ENCODE measurements at regions not wholly inside any gene's neighbourhood (a gene's known extent, or its start where the extent isn't known, plus 50 kb on each side); places are given as distances from the start of the nearest gene placed in this dataset.

DNA sequence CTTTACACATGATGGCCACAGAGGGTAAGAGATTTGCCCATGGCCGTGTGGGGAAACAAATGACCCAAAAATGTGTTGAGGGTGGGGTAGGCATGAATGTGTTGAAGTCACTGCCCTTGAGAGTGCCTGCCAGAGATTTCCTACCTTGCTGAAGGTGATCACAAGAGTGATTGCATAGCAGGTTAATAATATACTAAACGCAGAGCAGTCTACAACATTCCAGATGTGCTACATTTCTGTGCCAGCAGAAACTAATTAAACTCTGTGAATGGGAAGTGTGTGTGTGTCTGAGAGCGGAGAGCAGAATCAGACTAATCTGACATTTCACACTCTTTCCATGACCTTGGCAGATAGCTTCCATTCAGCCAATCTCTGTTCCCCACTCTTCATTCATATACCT, 93.3 kb upstream of the CD53 start:
- H3K4me1 ChIP-seq (ENCODE audit: control insufficient read depth, insufficient read depth, low read length) = no peaks in the 10 kb centered on the region
- POLR2A ChIA-PET = no interaction called here

DNA sequence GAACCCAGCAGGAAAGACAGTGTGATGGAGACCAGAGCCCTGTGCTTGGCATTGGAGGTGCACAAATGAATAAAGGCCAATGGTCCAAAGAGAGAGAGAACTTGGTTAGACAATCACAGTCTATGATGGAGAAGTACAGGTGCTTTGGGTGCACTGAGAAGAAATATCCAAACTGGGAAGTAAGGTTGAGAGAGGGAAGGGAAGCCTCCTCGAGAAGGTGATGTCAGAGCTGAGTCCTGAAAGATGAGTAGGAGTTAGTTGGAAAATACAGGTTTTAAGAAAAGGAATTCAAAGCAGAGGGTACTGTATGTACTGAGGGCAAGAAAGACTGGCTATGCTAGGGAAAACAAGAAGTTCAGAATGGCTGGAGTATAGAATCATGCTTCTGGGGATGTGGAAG, 94.1 kb upstream of the CD53 start:
- H3K27ac ChIP-seq (ENCODE audit: extremely low read depth, low read depth, low read length) = no peak overlapping the region
- no peaks in the 10 kb centered on the region for H3K9me3 ChIP-seq (ENCODE audit: control insufficient read depth, insufficient read depth, low read depth, low read length)
- H3K4me3 ChIP-seq (ENCODE audit: low read depth, low read length) = no peak overlapping the region
- no peaks in the 10 kb centered on the region for H3K36me3 ChIP-seq (ENCODE audit: control insufficient read depth in 2 of 2, insufficient read depth in 1 of 2, low read length in 2 of 2)
- ChIA-PET POLR2A (no interaction called here), CTCF (interaction anchor here (0.6 to 7.3 kb wide), 7 partner anchors 13 to 284 kb away, joined by 3 to 65 read pairs (median 5); no protein-coding TSS in a partner anchor)
- TF ChIP-seq, protein P1, sequence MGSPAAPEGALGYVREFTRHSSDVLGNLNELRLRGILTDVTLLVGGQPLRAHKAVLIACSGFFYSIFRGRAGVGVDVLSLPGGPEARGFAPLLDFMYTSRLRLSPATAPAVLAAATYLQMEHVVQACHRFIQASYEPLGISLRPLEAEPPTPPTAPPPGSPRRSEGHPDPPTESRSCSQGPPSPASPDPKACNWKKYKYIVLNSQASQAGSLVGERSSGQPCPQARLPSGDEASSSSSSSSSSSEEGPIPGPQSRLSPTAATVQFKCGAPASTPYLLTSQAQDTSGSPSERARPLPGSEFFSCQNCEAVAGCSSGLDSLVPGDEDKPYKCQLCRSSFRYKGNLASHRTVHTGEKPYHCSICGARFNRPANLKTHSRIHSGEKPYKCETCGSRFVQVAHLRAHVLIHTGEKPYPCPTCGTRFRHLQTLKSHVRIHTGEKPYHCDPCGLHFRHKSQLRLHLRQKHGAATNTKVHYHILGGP (tag by site-specific recombination; IDR thresholded peaks at IDR 0.05) = no peak
- no peak for TF ChIP-seq ZNF133 (tag by site-specific recombination; IDR thresholded peaks at IDR 0.05)
- TF ChIP-seq, protein P2, sequence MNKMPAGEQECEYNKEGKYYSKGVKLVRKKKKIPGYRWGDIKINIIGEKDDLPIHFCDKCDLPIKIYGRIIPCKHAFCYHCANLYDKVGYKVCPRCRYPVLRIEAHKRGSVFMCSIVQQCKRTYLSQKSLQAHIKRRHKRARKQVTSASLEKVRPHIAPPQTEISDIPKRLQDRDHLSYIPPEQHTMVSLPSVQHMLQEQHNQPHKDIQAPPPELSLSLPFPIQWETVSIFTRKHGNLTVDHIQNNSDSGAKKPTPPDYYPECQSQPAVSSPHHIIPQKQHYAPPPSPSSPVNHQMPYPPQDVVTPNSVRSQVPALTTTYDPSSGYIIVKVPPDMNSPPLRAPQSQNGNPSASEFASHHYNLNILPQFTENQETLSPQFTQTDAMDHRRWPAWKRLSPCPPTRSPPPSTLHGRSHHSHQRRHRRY (tag by site-specific recombination; IDR thresholded peaks at IDR 0.05) = no peak
- no peak for TF ChIP-seq KLF7 (tag by site-specific recombination; IDR thresholded peaks at IDR 0.05; ENCODE audit: borderline replicate concordance)
- no peak for TF ChIP-seq ZNF211 (tag by site-specific recombination; IDR thresholded peaks at IDR 0.05; ENCODE audit: low read depth)
- no peak for TF ChIP-seq ZNF664 (tag by site-specific recombination; IDR thresholded peaks at IDR 0.05)
- no peak for TF ChIP-seq ZNF571 (tag by site-specific recombination; IDR thresholded peaks at IDR 0.05)
- TF ChIP-seq SETDB1 (IDR thresholded peaks at IDR 0.05; ENCODE audit: insufficient read length, low read length) = no peak
- TF ChIP-seq HOXC10 (CRISPR knock-in tag; IDR thresholded peaks at IDR 0.05) = no peak
- TF ChIP-seq ZNF157 (tag by site-specific recombination; IDR thresholded peaks at IDR 0.05) = no peak
- TF ChIP-seq GFI1B (tag by site-specific recombination; IDR thresholded peaks at IDR 0.05) = no peak
- TF ChIP-seq ZNF776 (tag by site-specific recombination; IDR thresholded peaks at IDR 0.05; ENCODE audit: borderline replicate concordance) = no peak
- TF ChIP-seq ZNF155 (tag by site-specific recombination; IDR thresholded peaks at IDR 0.05) = no peak
- no peak for TF ChIP-seq ZNF16 (tag by site-specific recombination; IDR thresholded peaks at IDR 0.05; ENCODE audit: low read depth)
- no peak for TF ChIP-seq OSR2 (tag by site-specific recombination; IDR thresholded peaks at IDR 0.05)
- no peak for TF ChIP-seq ZBTB7A (tag by site-specific recombination; IDR thresholded peaks at IDR 0.05; ENCODE audit: low read depth)
- H3K4me1 ChIP-seq (ENCODE audit: control insufficient read depth, insufficient read depth, low read length) = no peaks in the 10 kb centered on the region

More for the DNA sequence above, 93.3 kb upstream of the CD53 start:
- Histone ChIP-seq H3K27ac (ENCODE audit: extremely low read depth, low read depth, low read length) (no peak overlapping the region), H3K36me3 (ENCODE audit: control insufficient read depth in 2 of 2, insufficient read depth in 1 of 2, low read length in 2 of 2) (no peaks in the 10 kb centered on the region), H3K9me3 (ENCODE audit: control insufficient read depth, insufficient read depth, low read depth, low read length) (no peaks in the 10 kb centered on the region), H3K4me3 (ENCODE audit: low read depth, low read length) (no peak overlapping the region)
- TF ChIP-seq BCL11A (tag by site-specific recombination; IDR thresholded peaks at IDR 0.05; ENCODE audit: low read depth) = no peak
- CTCF ChIA-PET = interaction anchor here (0.8 to 8.4 kb wide), 15 partner anchors 14 to 573 kb away, joined by 3 to 159 read pairs (median 5); no protein-coding TSS in a partner anchor

DNA sequence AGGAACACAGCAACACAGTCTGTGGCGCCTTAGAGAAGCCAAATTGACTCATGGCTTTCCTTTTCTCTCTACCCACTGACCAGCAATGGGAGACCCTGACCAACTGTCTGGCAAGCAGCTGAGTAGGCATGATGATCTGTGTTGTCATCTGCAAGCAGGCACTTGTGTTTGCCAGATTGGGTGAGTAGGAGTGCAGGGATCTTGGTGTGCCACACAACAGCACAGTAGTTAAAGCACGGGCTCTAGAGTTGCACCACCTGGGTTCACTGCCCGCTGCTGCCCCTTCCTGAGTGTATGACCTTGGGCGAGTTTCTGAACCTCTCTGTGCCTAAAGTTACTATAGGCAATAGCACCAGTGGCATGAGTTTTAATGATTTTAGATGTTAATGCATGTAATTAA, 95.7 kb upstream of the CD53 start:
- Histone ChIP-seq H3K4me3 (ENCODE audit: low read depth, low read length) (no peak overlapping the region), H3K4me1 (ENCODE audit: control insufficient read depth, insufficient read depth, low read length) (no peaks in the 10 kb centered on the region), H3K27ac (ENCODE audit: extremely low read depth, low read depth, low read length) (no peak overlapping the region), H3K9me3 (ENCODE audit: control insufficient read depth, insufficient read depth, low read depth, low read length) (no peaks in the 10 kb centered on the region), H3K36me3 (ENCODE audit: control insufficient read depth in 2 of 2, insufficient read depth in 1 of 2, low read length in 2 of 2) (no peaks in the 10 kb centered on the region)
- no peak for TF ChIP-seq ZNF623 (tag by site-specific recombination; IDR thresholded peaks at IDR 0.05)
- no peak for TF ChIP-seq ZBTB1 (tag by site-specific recombination; IDR thresholded peaks at IDR 0.05)
- TF ChIP-seq WT1 (tag by site-specific recombination; IDR thresholded peaks at IDR 0.05) = no peak
- no peak for TF ChIP-seq ZNF629 (tag by site-specific recombination; IDR thresholded peaks at IDR 0.05)
- TF ChIP-seq ZNF302 (tag by site-specific recombination; IDR thresholded peaks at IDR 0.05; ENCODE audit: low read depth) = no peak
- TF ChIP-seq ZBTB8A (tag by site-specific recombination; IDR thresholded peaks at IDR 0.05) = no peak
- TF ChIP-seq ZNF26 (tag by site-specific recombination; IDR thresholded peaks at IDR 0.05) = no peak
- no peak for TF ChIP-seq ZNF654 (tag by site-specific recombination; IDR thresholded peaks at IDR 0.05; ENCODE audit: low read depth)
- no peak for TF ChIP-seq ZNF324 (tag by site-specific recombination; IDR thresholded peaks at IDR 0.05)
- TF ChIP-seq ZBTB26 (tag by site-specific recombination; optimal IDR thresholded peaks at IDR 0.05) = no peak
- no peak for TF ChIP-seq ZBTB20 (tag by site-specific recombination; IDR thresholded peaks at IDR 0.05)
- no peak for TF ChIP-seq PRDM1 (tag by site-specific recombination; IDR thresholded peaks at IDR 0.05)
- ChIA-PET CTCF (interaction anchor here (0.6 to 3.8 kb wide), 3 partner anchors 12 to 158 kb away, joined by 4 to 24 read pairs (median 10); no protein-coding TSS in a partner anchor), POLR2A (no interaction called here)

Measured in HEK293 (cell line).